ENCODE measurements at regions not wholly inside any gene's neighbourhood (a gene's known extent, or its start where the extent isn't known, plus 50 kb on each side); places are given as distances from the start of the nearest gene placed in this dataset.
"Not testable (repeated sequence)": the region's sequence is repeated elsewhere in the genome, so short reads cannot be mapped to it uniquely, and the experiment has no call there.

DNA sequence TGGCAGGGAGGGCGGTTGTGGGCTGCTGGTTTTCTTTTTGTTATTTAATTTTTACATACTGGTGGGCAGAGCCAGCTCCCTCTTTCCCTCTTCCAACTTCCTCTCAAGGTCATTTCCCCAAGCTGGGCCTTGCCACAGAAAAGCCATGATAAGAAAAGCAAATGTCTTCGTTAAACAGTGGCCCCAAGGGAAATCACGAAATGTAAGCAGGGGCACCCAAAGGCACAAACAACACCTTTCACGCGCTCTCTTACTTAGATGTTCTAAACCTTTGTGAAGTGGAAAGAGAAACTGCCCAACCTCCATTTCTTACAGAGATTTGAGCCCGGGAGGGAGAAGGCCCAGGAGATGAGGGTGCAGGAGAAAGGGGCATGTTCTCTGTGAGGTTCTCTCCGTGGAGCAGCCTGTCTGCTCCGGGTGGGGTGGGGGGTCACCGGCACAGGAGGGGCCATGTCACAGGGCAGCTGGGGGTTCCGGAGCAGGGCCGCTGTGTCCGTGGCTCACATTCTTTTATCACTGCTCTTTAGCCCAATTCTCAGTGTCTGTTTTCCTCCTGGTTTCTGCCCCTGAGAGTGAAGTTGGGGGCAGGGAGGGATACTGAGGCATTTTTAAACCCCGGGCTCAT is 190.7 kb upstream of the GATA6 start:
- no peak for ATAC-seq
- Mint-ChIP-seq H3K27me3 (ENCODE audit: low read depth) (no peaks in the 10 kb centered on the region), H3K36me3 (ENCODE audit: insufficient read depth) (no peaks in the 10 kb centered on the region), H3K4me3 (no peak overlapping the region), H3K9me3 (no peaks in the 10 kb centered on the region), H3K4me1 (ENCODE audit: low read depth) (no peaks in the 10 kb centered on the region)
- no peak for DNase-seq

- Mint-ChIP-seq H3K9me3 (no peaks in the 10 kb centered on the region), H3K4me3 (no peak overlapping the region), H3K27me3 (ENCODE audit: low read depth) (no peaks in the 10 kb centered on the region), H3K36me3 (ENCODE audit: insufficient read depth) (no peaks in the 10 kb centered on the region), H3K4me1 (ENCODE audit: low read depth) (no peaks in the 10 kb centered on the region)
- no peak for ATAC-seq
- DNase-seq: no peak
Observed at GRCh38 chr18:21979171-21979560, 190.2 kb upstream of the GATA6 start.

DNA sequence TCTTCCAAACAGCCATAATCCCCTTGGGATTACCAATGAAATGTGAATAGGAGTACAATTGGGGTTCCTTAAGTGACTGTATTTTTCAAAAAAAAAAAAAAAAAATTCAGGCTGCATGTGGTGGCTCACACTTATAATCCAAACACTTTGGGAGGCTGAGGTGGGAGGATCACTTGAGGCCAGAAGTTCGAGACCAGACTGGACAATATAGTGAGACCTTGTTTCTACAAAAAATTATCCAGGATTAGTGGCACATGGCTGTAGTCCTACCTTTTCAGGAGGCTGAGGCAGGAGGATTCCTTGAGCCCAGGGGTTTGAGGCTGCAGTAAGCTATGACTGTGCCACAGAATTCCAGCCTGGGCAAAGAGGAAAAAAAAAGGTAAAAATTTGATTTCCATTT is 189.6 kb upstream of the GATA6 start:
- Mint-ChIP-seq H3K9me3 (no peaks in the 10 kb centered on the region), H3K36me3 (ENCODE audit: insufficient read depth) (no peaks in the 10 kb centered on the region)

DNA sequence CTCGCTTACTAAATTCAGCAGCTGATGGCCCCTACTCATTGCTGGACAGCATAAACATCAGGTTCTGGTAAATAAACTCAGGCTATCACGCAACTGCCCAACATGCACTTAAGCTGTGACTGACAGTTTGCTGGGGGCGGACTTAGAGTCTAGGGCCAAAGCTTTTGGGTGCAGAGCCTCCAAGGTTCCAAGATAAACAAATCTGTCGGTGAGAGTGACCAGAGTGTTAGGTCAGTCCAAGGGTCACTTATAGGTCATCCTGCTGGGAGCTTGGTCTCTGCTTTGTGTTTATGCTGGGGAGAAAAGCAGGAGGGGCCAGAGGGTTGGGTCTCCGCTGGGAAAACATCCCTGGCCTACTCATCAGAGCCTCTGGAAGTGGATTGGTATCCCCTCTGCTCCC is 188.6 kb upstream of the GATA6 start:
- H3K4me3 Mint-ChIP-seq: no peak overlapping the region
- ATAC-seq (no peak), DNase-seq (no peak)
- H3K36me3 Mint-ChIP-seq (ENCODE audit: insufficient read depth): no peaks in the 10 kb centered on the region
- no peaks in the 10 kb centered on the region for H3K4me1 Mint-ChIP-seq (ENCODE audit: low read depth)
- no peaks in the 10 kb centered on the region for H3K27me3 Mint-ChIP-seq (ENCODE audit: low read depth)
- no peaks in the 10 kb centered on the region for H3K9me3 Mint-ChIP-seq

More for the DNA sequence above, 189.6 kb upstream of the GATA6 start:
- ATAC-seq: no peak
- no peak for DNase-seq
- H3K4me3 Mint-ChIP-seq: no peak overlapping the region
- no peaks in the 10 kb centered on the region for H3K4me1 Mint-ChIP-seq (ENCODE audit: low read depth)
- H3K27me3 Mint-ChIP-seq (ENCODE audit: low read depth): no peaks in the 10 kb centered on the region

- not testable (repeated sequence) for H3K4me3 Mint-ChIP-seq; H3K9me3 Mint-ChIP-seq; H3K4me1 Mint-ChIP-seq (ENCODE audit: low read depth); H3K36me3 Mint-ChIP-seq (ENCODE audit: insufficient read depth); ATAC-seq; DNase-seq; H3K27me3 Mint-ChIP-seq (ENCODE audit: low read depth)
Observed at GRCh38 chr18:21981489-21981888, 187.9 kb upstream of the GATA6 start.

- no peaks in the 10 kb centered on the region for H3K9me3 Mint-ChIP-seq
- peaks cover 6% of the 10 kb centered on the region for H3K27me3 Mint-ChIP-seq (ENCODE audit: low read depth)
Observed at GRCh38 chr18:21991081-21991534, 178.3 kb upstream of the GATA6 start.

DNA sequence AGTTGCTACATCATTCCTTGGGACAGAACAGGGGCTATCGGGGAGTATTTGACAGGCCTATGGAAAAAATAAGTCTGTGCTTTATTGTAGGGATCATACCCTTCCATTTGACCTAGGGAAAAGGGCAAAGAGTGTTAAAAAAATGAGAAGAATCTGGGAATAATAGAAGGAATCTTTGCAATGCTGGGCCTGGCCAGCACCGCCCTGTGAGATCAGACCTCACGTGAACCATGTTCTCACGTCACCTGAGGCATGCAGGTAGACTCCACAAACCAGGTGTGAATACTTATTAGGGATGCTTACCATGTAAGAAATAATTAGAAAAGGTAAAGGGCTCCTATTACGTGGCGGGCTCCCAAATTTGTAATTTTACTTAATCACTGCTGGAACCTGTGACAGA is 177.5 kb upstream of the GATA6 start:
- ATAC-seq: no peak
- no peak overlapping the region for H3K4me3 Mint-ChIP-seq
- H3K4me1 Mint-ChIP-seq (ENCODE audit: low read depth): no peaks in the 10 kb centered on the region
- H3K36me3 Mint-ChIP-seq (ENCODE audit: insufficient read depth): no peaks in the 10 kb centered on the region
- DNase-seq: no peak
- H3K9me3 Mint-ChIP-seq: no peaks in the 10 kb centered on the region
- H3K27me3 Mint-ChIP-seq (ENCODE audit: low read depth): peaks cover 6% of the 10 kb centered on the region

More at GRCh38 chr18:21991081-21991534, 178.3 kb upstream of the GATA6 start:
- no peaks in the 10 kb centered on the region for H3K36me3 Mint-ChIP-seq (ENCODE audit: insufficient read depth)
- no peak overlapping the region for H3K4me3 Mint-ChIP-seq
- ATAC-seq (no peak), DNase-seq (no peak)
- no peaks in the 10 kb centered on the region for H3K4me1 Mint-ChIP-seq (ENCODE audit: low read depth)

DNA sequence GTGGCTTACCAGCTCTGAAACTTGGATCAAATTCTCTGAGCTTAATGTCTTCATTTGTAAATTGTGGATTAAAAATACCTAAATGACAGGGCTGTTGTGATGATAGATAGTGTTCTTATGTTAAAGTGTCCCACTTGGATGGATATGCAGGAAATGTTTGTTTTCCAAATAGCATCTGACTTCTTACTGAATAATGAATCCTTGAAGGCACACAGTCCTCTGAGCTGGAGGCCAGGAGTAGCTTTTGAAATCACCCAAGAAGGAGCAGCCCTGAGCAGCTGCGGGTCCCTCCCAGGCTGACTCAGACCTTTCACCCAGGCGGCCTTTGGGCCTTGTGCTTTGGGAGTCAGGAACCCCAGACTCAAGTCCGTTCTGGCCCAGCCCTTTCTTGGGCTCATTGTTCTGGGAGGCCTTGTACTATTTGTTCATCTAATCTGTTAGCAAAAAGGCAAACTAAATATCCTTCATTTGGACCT is 173.0 kb upstream of the GATA6 start:
- peaks cover 3% of the 10 kb centered on the region for H3K27me3 Mint-ChIP-seq (ENCODE audit: low read depth)

DNA sequence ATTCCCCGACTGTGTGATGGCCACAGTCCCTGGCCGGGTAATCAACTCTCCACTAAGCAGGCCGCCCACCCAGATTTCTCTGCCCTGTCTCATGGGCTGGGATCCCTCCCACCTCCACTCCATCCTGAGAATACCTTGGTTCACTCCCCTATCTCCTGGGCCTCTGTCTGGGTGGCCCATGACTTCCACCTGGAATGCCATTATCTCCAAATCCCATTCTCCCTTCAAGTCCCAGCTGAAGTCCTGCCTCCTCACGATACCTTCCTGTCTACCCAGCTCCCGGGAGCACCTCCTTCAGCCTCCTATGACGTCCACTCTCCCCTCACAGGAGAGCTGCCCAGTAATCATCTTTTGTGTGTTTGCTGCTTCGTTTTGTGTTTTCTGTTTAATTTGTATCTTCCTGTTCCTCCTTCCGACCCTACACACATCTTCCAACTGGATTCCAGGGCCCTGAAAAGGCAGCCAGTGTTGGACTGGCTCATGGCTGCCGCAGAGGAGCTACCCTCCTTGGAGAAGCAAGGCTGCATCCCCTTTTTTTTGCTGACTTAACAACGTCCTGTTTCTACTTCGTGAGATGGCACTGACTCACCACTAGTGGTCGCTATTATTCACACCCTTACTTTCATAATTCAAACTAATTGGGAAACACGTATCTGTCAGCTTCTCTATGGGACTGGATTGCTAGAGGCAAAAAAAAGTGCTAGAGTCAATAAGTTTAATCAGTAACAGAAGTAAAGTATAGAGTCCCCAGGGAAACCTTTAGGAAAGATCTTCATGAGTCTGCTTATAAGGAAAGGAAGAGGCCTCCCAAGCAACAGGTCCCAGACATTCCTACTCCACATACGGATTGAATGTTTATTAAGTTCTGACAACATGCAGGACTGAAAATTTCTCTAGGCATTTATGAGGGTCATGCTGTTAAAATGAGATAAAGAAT is 171.9 kb upstream of the GATA6 start:
- peak; percentile 38 to 40 for ATAC-seq
- DNase-seq: no peak
- no peaks in the 10 kb centered on the region for H3K9me3 Mint-ChIP-seq
- no peaks in the 10 kb centered on the region for H3K36me3 Mint-ChIP-seq (ENCODE audit: insufficient read depth)
- H3K4me3 Mint-ChIP-seq: no peak overlapping the region
- peaks cover 5% of the 10 kb centered on the region for H3K4me1 Mint-ChIP-seq (ENCODE audit: low read depth)
- peaks cover 2% of the 10 kb centered on the region for H3K27me3 Mint-ChIP-seq (ENCODE audit: low read depth)

More for the DNA sequence above, 173.0 kb upstream of the GATA6 start:
- H3K4me1 Mint-ChIP-seq (ENCODE audit: low read depth): peaks cover 5% of the 10 kb centered on the region
- H3K36me3 Mint-ChIP-seq (ENCODE audit: insufficient read depth): no peaks in the 10 kb centered on the region
- DNase-seq (no peak), ATAC-seq (no peak)
- no peaks in the 10 kb centered on the region for H3K9me3 Mint-ChIP-seq
- H3K4me3 Mint-ChIP-seq: no peak overlapping the region

DNA sequence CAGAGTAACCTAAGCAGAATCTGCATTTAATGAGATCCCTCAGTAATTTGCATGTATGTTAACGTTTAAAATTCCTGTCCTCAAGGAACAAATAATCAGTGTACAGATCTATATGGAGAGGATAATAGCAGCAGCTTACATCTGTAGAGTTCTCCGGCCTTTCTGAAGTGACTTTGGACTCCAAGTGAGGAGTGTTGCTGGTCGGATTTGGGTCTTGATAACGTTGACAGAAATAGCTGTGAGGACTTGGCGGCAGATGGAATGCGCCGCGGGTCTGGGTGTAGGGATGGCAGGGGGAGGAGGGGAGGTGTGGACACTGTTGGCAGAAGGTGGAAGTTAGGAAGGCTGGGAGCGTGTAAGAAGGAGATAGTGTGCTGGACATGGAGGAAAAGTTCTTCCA is 170.9 kb upstream of the GATA6 start:
- no peaks in the 10 kb centered on the region for H3K36me3 Mint-ChIP-seq (ENCODE audit: insufficient read depth)
- DNase-seq (no peak), ATAC-seq (no peak)
- no peaks in the 10 kb centered on the region for H3K9me3 Mint-ChIP-seq
- peaks cover 2% of the 10 kb centered on the region for H3K27me3 Mint-ChIP-seq (ENCODE audit: low read depth)
- no peak overlapping the region for H3K4me3 Mint-ChIP-seq
- H3K4me1 Mint-ChIP-seq (ENCODE audit: low read depth): peaks cover 5% of the 10 kb centered on the region

DNA sequence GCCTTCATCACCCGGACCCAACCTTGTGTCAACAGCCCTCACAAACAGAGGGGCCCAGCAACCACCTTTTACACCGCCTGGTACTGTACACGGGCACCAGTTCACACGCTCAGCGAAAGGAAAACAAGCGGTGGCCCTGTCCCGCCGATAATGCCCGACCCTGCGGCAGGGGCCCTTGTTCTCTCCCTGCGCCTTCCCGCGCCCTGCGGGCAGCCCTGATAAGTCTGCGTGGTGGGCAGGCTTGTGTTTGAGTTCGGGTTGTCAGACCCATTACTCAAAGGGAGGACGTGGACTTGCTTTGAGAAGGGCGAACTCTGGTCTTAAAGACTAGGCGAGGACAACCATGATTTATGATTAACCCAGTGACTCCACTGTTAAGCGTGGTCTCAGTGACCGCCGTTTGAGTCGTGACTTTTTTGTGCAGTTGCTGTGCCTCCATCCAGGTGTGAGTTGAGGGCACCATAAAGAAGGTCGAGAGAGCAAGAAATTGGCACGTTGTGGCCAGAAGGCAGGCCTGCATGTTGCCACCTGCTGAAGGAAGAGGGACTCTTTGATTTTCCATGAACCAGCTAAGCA is 167.4 kb upstream of the GATA6 start:
- no peaks in the 10 kb centered on the region for H3K27me3 Mint-ChIP-seq (ENCODE audit: low read depth)
- H3K9me3 Mint-ChIP-seq: no peaks in the 10 kb centered on the region
- H3K4me1 Mint-ChIP-seq (ENCODE audit: low read depth): peaks cover 5% of the 10 kb centered on the region
- ATAC-seq (no peak), DNase-seq (no peak)
- H3K4me3 Mint-ChIP-seq: no peak overlapping the region
- H3K36me3 Mint-ChIP-seq (ENCODE audit: insufficient read depth): no peaks in the 10 kb centered on the region

DNA sequence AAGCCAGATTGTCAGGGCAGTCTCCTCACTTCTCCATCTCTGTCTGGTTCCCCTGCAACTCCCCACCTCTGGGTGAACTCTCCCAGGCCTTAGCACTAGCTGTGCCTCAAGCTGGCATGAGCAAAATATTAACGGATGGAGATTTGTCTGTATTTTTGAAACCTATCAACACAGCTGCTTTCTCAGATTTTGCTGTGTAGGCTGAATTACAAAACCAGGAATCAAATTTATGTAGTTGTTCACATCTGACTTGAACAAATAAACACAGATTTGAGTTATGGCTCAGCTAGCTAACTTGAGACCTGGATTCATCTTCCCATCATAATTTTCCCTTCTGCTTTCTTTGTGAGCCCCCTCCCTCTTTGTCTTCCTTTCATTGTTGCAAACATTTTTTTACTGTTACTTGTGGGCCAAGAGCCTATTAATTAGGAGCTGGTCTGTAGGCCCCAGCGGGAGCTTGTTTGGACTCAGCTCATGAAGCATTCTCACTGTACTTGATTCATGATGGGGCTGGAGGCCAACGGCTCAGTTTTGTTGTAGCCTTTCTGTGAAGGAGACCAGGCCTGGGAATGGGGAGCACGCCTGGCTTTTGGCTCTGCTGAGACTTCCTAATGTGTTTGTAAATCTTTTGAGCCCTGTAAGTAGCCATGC is 164.1 kb upstream of the GATA6 start:
- H3K4me3 Mint-ChIP-seq: no peak overlapping the region
- ATAC-seq (no peak), DNase-seq (no peak)
- H3K27me3 Mint-ChIP-seq (ENCODE audit: low read depth): no peaks in the 10 kb centered on the region
- H3K9me3 Mint-ChIP-seq: peaks cover 5% of the 10 kb centered on the region
- no peaks in the 10 kb centered on the region for H3K4me1 Mint-ChIP-seq (ENCODE audit: low read depth)
- H3K36me3 Mint-ChIP-seq (ENCODE audit: insufficient read depth): no peaks in the 10 kb centered on the region

GRCh38 chr18:22006458-22006857 is 162.9 kb upstream of the GATA6 start:
- no peak for DNase-seq

DNA sequence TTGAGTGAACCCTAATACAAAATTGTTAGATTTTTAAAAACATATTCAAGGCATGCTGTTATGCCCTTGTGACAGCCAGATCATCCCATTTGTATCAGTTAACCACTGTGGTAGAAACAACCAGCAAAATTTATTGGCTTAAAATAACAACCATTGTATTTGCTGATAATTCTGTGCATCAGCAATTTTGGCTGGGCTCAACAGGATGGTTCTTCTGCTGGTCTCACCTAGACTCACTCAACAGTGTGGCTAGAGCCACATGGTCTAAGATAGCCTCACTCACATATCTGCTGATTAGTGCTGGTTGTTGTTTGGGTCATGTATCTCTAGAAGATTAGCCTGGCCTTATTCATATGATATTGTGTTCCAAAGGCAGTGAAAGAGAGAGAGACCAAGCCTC is 160.1 kb upstream of the GATA6 start:
- Mint-ChIP-seq H3K4me3 (no peak overlapping the region), H3K4me1 (ENCODE audit: low read depth) (no peaks in the 10 kb centered on the region), H3K9me3 (peaks cover 12% of the 10 kb centered on the region), H3K27me3 (ENCODE audit: low read depth) (no peaks in the 10 kb centered on the region), H3K36me3 (ENCODE audit: insufficient read depth) (no peaks in the 10 kb centered on the region)
- DNase-seq (no peak), ATAC-seq (no peak)

More at GRCh38 chr18:22006458-22006857, 162.9 kb upstream of the GATA6 start:
- H3K9me3 Mint-ChIP-seq: peaks cover 5% of the 10 kb centered on the region
- H3K27me3 Mint-ChIP-seq (ENCODE audit: low read depth): no peaks in the 10 kb centered on the region
- H3K36me3 Mint-ChIP-seq (ENCODE audit: insufficient read depth): no peaks in the 10 kb centered on the region
- H3K4me1 Mint-ChIP-seq (ENCODE audit: low read depth): no peaks in the 10 kb centered on the region
- no peak overlapping the region for H3K4me3 Mint-ChIP-seq
- ATAC-seq: no peak

Data from activated T-cell treated with anti-CD3 and anti-CD28 coated beads, Interleukin-2, amount 50 U/mL, for 4 hours (primary cell).